Testis (tissue), 2 donors: ENCODE measurements at regions not wholly inside any gene's neighbourhood (a gene's known extent, or its start where the extent isn't known, plus 50 kb on each side); places are given as distances from the start of the nearest gene placed in this dataset.

Experiments used
- CTCF ChIP-seq, 3 experiments: fragments of 450-650 bp in 2 of 3; fragments of 200-600 bp in 1 of 3; sonication (generic) in 1 of 3; IDR thresholded peaks; one replicate each; pipeline ENCODE4 v1.5.1; 2016 to 2019; ENCODE audit warnings: antibody characterized with exemption in 3 of 3, mild to moderate bottlenecking in 2 of 3, moderate library complexity in 1 of 3
- POLR2A ChIP-seq: fragments of 450-650 bp; IDR thresholded peaks from one replicate; pipeline ENCODE4 v1.6.1; 2017; ENCODE audit warnings: antibody characterized with exemption, mild to moderate bottlenecking, moderate library complexity

- TF ChIP-seq CTCF (IDR thresholded peaks at IDR 0.05) = no peak
- TF ChIP-seq POLR2A = no peak
Observed at GRCh38 chr6:112485827-112486212, 138.7 kb downstream of the RFPL4B start.
